GM23338 (cell line): ENCODE measurements at regions not wholly inside any gene's neighbourhood (a gene's known extent, or its start where the extent isn't known, plus 50 kb on each side); places are given as distances from the start of the nearest gene placed in this dataset.

Experiments
- ATAC-seq: fragments of 200-7000 bp; cut with Tn5 transposase; 3 replicates; pipeline ENCODE4 v1.9.1; 2020
- DNase-seq: peaks from one replicate; pipeline ENCODE4 v3.0.0-alpha.2; 2015; ENCODE audit warnings: low spot score
- H2AFZ ChIP-seq: fragments of 200-600 bp; sonication (generic); 2 replicates; pipeline ENCODE4 v1.8.0; 2016; ENCODE audit warnings: antibody characterized with exemption, mild to moderate bottlenecking, moderate library complexity
- H3F3A ChIP-seq: fragments of 200-600 bp; sonication (generic); replicated peaks from 2 replicates; pipeline ENCODE4 v1.8.0; 2017; ENCODE audit warnings: antibody characterized with exemption, mixed run types, low read depth
- H3K27ac ChIP-seq: fragments of 200-600 bp; sonication (generic); 2 replicates; pipeline ENCODE4 v1.6.1; 2016; ENCODE audit warnings: low read depth
- H3K27me3 ChIP-seq: fragments of 200-600 bp; sonication (generic); 2 replicates; pipeline ENCODE4 v1.8.0; 2016; ENCODE audit warnings: mild to moderate bottlenecking, mixed run types, moderate library complexity; ENCODE audit not compliant: insufficient read depth
- H3K36me3 ChIP-seq: fragments of 200-600 bp; sonication (generic); 2 replicates; pipeline ENCODE4 v1.8.0; 2016; ENCODE audit warnings: mild to moderate bottlenecking; ENCODE audit not compliant: insufficient read depth
- H3K4me1 ChIP-seq: fragments of 200-600 bp; sonication (generic); 2 replicates; pipeline ENCODE4 v1.8.0; 2016; ENCODE audit warnings: mild to moderate bottlenecking, moderate library complexity; ENCODE audit not compliant: insufficient read depth
- H3K4me2 ChIP-seq: fragments of 200-600 bp; sonication (generic); 2 replicates; pipeline ENCODE4 v1.7.1; 2017; ENCODE audit warnings: mixed run types
- H3K4me3 ChIP-seq: fragments of 200-600 bp; sonication (generic); 2 replicates; pipeline ENCODE4 v1.6.1; 2016; ENCODE audit warnings: mixed run types
- H3K79me2 ChIP-seq: fragments of 200-600 bp; sonication (generic); replicated peaks from 2 replicates; pipeline ENCODE4 v1.8.0; 2017; ENCODE audit warnings: mild to moderate bottlenecking; ENCODE audit not compliant: insufficient read depth
- H3K9me2 ChIP-seq: fragments of 200-600 bp; sonication (generic); 2 replicates; pipeline ENCODE4 v1.8.0; 2017; ENCODE audit not compliant: insufficient read depth
- H4K20me1 ChIP-seq: fragments of 200-600 bp; sonication (generic); replicated peaks from 2 replicates; pipeline ENCODE4 v1.8.0; 2017; ENCODE audit warnings: mild to moderate bottlenecking; ENCODE audit not compliant: insufficient read depth
- H3K27ac Mint-ChIP-seq: 2 replicates; pipeline ENCODE4 v1.8.0; 2020; ENCODE audit warnings: inconsistent platforms, mild to moderate bottlenecking, moderate library complexity, mixed read lengths
- H3K27me3 Mint-ChIP-seq: 3 replicates; pipeline ENCODE4 v1.8.0; 2022; ENCODE audit warnings: low read depth, mild to moderate bottlenecking, moderate library complexity, mixed read lengths, inconsistent platforms; ENCODE audit not compliant: insufficient read depth, poor library complexity
- H3K36me3 Mint-ChIP-seq: 3 replicates; pipeline ENCODE4 v1.8.0; 2021; ENCODE audit warnings: low read depth, mild to moderate bottlenecking, inconsistent platforms, moderate library complexity, mixed read lengths
- H3K4me1 Mint-ChIP-seq: 3 replicates; pipeline ENCODE4 v1.8.0; 2020; ENCODE audit warnings: mild to moderate bottlenecking, inconsistent platforms, mixed read lengths
- H3K4me3 Mint-ChIP-seq: 3 replicates; pipeline ENCODE4 v1.8.0; 2021; ENCODE audit warnings: moderate library complexity, mild to moderate bottlenecking, inconsistent platforms, mixed read lengths
- H3K9me3 Mint-ChIP-seq: 3 replicates; pipeline ENCODE4 v1.8.0; 2020; ENCODE audit warnings: moderate library complexity, mild to moderate bottlenecking, inconsistent platforms, mixed read lengths
- CREB1 ChIP-seq: fragments of 250-450 bp; sonication (Bioruptor Pico); IDR thresholded peaks from 2 replicates; pipeline ENCODE4 v1.5.0; 2020; ENCODE audit warnings: low read depth, mild to moderate bottlenecking, moderate library complexity
- EZH2 ChIP-seq: fragments of 200-600 bp; sonication (generic); IDR thresholded peaks from one replicate; pipeline ENCODE4 v1.8.0; 2017; ENCODE audit warnings: antibody characterized with exemption, mild to moderate bottlenecking, low read depth; ENCODE audit not compliant: unreplicated experiment
- EZH2phosphoT487 ChIP-seq: fragments of 200-600 bp; sonication (generic); IDR thresholded peaks from one replicate; pipeline ENCODE4 v1.8.1; 2018; ENCODE audit warnings: antibody characterized with exemption; ENCODE audit not compliant: unreplicated experiment
- JUNB ChIP-seq: IDR thresholded peaks from one replicate; pipeline ENCODE4 v1.6.1; 2016; ENCODE audit warnings: antibody characterized with exemption; ENCODE audit not compliant: unreplicated experiment
- NANOG ChIP-seq: IDR thresholded peaks from 2 replicates; pipeline ENCODE4 v1.6.1; 2016; ENCODE audit warnings: antibody characterized with exemption, borderline replicate concordance
- POLR2AphosphoS5 ChIP-seq: IDR thresholded peaks from 2 replicates; pipeline ENCODE4 v1.6.1; 2016; ENCODE audit warnings: antibody characterized with exemption, low read depth
- STAT1 ChIP-seq: IDR thresholded peaks from one replicate; pipeline ENCODE4 v1.6.1; 2016; ENCODE audit warnings: antibody characterized with exemption; ENCODE audit not compliant: unreplicated experiment
- ZNF114 ChIP-seq: fragments of 250-450 bp; sonication (Bioruptor Pico); IDR thresholded peaks from 2 replicates; pipeline ENCODE4 v1.5.0; 2020; ENCODE audit warnings: mild to moderate bottlenecking, moderate library complexity
- ZNF331 ChIP-seq: fragments of 250-450 bp; sonication (Bioruptor Pico); IDR thresholded peaks from 2 replicates; pipeline ENCODE4 v1.5.0; 2020; ENCODE audit warnings: low read depth, mild to moderate bottlenecking, moderate library complexity
- TF ChIP-seq, protein P1 (sequence below): IDR thresholded peaks from 2 replicates; pipeline ENCODE4 v1.6.1; 2016; ENCODE audit warnings: antibody characterized with exemption
- TF ChIP-seq, protein P2 (sequence below): IDR thresholded peaks from one replicate; pipeline ENCODE4 v1.6.1; 2018; ENCODE audit warnings: antibody characterized with exemption; ENCODE audit not compliant: unreplicated experiment
- TF ChIP-seq, protein P3 (sequence below), 2 experiments: fragments of 200-600 bp in 1 of 2; sonication (generic) in 1 of 2; conservative IDR thresholded peaks; 2 replicates each; pipeline versions ENCODE4 v1.5.1 to v1.6.1; 2016 to 2017; ENCODE audit warnings: antibody characterized with exemption in 2 of 2, low read depth in 2 of 2, mild to moderate bottlenecking in 2 of 2, moderate library complexity in 1 of 2
- TF ChIP-seq, protein P4 (sequence below): fragments of 250-450 bp; sonication (Bioruptor Pico); IDR thresholded peaks from 2 replicates; pipeline ENCODE4 v1.5.0; 2020; ENCODE audit warnings: mild to moderate bottlenecking, moderate library complexity

DNA sequence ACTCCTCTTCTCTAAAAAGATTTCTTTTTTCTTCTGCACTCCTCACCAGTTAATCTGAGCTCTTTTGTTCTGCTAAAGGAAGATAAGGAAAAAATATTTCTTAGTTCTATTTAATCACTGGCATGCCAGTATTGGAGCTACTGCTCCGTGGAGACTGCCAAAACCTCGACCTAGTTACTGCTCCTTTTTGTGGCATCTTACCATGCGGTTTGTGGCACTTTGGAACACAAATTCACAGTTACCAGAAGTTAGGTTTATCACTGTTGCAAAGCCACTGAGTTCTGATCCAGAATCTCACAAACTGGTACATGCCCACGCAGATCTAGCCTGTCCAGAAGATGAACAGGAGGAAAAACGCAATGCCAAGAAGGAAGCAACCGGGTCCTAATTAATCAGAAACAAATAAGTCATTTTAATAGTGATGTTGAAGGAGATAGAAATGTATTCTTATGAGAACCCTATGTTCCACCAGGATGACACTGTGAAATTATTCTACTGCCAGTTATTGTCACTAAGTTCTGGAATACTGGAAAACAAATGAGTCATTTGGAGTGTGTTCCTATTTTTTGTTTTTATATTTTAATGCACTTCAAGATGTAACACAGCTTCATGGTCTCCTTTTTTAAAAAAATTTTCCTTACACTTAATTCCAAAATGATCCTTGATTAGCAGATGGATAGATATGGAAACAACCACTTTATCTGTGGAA is 106.7 kb upstream of the GK2 start:
- Mint-ChIP-seq H3K36me3 (no peaks in the 10 kb centered on the region), H3K4me1 (no peaks in the 10 kb centered on the region), H3K27ac (no peak overlapping the region), H3K9me3 (peaks cover 2% of the 10 kb centered on the region; the same call in 1 of the 3 replicates), H3K27me3 (no peaks in the 10 kb centered on the region), H3K4me3 (no peak overlapping the region)
- Histone ChIP-seq H3K4me1 (no peaks in the 10 kb centered on the region), H3K4me2 (no peak overlapping the region), H3K27ac (no peak overlapping the region), H3K4me3 (no peak overlapping the region), H3F3A (no peaks in the 10 kb centered on the region), H2AFZ (no peak overlapping the region), H3K27me3 (no peaks in the 10 kb centered on the region), H3K9me2 (no peaks in the 10 kb centered on the region; the same call in 1 of the 2 replicates), H4K20me1 (no peaks in the 10 kb centered on the region), H3K36me3 (no peaks in the 10 kb centered on the region), H3K79me2 (no peaks in the 10 kb centered on the region)
- DNase-seq (no peak), ATAC-seq (no peak)
- no peak for TF ChIP-seq STAT1
- TF ChIP-seq, protein P1, sequence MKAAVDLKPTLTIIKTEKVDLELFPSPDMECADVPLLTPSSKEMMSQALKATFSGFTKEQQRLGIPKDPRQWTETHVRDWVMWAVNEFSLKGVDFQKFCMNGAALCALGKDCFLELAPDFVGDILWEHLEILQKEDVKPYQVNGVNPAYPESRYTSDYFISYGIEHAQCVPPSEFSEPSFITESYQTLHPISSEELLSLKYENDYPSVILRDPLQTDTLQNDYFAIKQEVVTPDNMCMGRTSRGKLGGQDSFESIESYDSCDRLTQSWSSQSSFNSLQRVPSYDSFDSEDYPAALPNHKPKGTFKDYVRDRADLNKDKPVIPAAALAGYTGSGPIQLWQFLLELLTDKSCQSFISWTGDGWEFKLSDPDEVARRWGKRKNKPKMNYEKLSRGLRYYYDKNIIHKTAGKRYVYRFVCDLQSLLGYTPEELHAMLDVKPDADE = no peak
- TF ChIP-seq CREB1 (CRISPR knock-in tag) = no peak
- TF ChIP-seq JUNB = no peak
- TF ChIP-seq NANOG = no peak
- no peak for TF ChIP-seq ZNF331 (CRISPR knock-in tag)
- TF ChIP-seq EZH2phosphoT487 = no peak
- no peak for TF ChIP-seq EZH2
- TF ChIP-seq, protein P2, sequence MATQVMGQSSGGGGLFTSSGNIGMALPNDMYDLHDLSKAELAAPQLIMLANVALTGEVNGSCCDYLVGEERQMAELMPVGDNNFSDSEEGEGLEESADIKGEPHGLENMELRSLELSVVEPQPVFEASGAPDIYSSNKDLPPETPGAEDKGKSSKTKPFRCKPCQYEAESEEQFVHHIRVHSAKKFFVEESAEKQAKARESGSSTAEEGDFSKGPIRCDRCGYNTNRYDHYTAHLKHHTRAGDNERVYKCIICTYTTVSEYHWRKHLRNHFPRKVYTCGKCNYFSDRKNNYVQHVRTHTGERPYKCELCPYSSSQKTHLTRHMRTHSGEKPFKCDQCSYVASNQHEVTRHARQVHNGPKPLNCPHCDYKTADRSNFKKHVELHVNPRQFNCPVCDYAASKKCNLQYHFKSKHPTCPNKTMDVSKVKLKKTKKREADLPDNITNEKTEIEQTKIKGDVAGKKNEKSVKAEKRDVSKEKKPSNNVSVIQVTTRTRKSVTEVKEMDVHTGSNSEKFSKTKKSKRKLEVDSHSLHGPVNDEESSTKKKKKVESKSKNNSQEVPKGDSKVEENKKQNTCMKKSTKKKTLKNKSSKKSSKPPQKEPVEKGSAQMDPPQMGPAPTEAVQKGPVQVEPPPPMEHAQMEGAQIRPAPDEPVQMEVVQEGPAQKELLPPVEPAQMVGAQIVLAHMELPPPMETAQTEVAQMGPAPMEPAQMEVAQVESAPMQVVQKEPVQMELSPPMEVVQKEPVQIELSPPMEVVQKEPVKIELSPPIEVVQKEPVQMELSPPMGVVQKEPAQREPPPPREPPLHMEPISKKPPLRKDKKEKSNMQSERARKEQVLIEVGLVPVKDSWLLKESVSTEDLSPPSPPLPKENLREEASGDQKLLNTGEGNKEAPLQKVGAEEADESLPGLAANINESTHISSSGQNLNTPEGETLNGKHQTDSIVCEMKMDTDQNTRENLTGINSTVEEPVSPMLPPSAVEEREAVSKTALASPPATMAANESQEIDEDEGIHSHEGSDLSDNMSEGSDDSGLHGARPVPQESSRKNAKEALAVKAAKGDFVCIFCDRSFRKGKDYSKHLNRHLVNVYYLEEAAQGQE = no peak
- TF ChIP-seq POLR2AphosphoS5 = no peak
- TF ChIP-seq, protein P3, sequence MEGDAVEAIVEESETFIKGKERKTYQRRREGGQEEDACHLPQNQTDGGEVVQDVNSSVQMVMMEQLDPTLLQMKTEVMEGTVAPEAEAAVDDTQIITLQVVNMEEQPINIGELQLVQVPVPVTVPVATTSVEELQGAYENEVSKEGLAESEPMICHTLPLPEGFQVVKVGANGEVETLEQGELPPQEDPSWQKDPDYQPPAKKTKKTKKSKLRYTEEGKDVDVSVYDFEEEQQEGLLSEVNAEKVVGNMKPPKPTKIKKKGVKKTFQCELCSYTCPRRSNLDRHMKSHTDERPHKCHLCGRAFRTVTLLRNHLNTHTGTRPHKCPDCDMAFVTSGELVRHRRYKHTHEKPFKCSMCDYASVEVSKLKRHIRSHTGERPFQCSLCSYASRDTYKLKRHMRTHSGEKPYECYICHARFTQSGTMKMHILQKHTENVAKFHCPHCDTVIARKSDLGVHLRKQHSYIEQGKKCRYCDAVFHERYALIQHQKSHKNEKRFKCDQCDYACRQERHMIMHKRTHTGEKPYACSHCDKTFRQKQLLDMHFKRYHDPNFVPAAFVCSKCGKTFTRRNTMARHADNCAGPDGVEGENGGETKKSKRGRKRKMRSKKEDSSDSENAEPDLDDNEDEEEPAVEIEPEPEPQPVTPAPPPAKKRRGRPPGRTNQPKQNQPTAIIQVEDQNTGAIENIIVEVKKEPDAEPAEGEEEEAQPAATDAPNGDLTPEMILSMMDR (conservative IDR thresholded peaks at IDR 0.05; ENCODE audit: low read depth in 2 of 2) = no peak
- TF ChIP-seq, protein P4, sequence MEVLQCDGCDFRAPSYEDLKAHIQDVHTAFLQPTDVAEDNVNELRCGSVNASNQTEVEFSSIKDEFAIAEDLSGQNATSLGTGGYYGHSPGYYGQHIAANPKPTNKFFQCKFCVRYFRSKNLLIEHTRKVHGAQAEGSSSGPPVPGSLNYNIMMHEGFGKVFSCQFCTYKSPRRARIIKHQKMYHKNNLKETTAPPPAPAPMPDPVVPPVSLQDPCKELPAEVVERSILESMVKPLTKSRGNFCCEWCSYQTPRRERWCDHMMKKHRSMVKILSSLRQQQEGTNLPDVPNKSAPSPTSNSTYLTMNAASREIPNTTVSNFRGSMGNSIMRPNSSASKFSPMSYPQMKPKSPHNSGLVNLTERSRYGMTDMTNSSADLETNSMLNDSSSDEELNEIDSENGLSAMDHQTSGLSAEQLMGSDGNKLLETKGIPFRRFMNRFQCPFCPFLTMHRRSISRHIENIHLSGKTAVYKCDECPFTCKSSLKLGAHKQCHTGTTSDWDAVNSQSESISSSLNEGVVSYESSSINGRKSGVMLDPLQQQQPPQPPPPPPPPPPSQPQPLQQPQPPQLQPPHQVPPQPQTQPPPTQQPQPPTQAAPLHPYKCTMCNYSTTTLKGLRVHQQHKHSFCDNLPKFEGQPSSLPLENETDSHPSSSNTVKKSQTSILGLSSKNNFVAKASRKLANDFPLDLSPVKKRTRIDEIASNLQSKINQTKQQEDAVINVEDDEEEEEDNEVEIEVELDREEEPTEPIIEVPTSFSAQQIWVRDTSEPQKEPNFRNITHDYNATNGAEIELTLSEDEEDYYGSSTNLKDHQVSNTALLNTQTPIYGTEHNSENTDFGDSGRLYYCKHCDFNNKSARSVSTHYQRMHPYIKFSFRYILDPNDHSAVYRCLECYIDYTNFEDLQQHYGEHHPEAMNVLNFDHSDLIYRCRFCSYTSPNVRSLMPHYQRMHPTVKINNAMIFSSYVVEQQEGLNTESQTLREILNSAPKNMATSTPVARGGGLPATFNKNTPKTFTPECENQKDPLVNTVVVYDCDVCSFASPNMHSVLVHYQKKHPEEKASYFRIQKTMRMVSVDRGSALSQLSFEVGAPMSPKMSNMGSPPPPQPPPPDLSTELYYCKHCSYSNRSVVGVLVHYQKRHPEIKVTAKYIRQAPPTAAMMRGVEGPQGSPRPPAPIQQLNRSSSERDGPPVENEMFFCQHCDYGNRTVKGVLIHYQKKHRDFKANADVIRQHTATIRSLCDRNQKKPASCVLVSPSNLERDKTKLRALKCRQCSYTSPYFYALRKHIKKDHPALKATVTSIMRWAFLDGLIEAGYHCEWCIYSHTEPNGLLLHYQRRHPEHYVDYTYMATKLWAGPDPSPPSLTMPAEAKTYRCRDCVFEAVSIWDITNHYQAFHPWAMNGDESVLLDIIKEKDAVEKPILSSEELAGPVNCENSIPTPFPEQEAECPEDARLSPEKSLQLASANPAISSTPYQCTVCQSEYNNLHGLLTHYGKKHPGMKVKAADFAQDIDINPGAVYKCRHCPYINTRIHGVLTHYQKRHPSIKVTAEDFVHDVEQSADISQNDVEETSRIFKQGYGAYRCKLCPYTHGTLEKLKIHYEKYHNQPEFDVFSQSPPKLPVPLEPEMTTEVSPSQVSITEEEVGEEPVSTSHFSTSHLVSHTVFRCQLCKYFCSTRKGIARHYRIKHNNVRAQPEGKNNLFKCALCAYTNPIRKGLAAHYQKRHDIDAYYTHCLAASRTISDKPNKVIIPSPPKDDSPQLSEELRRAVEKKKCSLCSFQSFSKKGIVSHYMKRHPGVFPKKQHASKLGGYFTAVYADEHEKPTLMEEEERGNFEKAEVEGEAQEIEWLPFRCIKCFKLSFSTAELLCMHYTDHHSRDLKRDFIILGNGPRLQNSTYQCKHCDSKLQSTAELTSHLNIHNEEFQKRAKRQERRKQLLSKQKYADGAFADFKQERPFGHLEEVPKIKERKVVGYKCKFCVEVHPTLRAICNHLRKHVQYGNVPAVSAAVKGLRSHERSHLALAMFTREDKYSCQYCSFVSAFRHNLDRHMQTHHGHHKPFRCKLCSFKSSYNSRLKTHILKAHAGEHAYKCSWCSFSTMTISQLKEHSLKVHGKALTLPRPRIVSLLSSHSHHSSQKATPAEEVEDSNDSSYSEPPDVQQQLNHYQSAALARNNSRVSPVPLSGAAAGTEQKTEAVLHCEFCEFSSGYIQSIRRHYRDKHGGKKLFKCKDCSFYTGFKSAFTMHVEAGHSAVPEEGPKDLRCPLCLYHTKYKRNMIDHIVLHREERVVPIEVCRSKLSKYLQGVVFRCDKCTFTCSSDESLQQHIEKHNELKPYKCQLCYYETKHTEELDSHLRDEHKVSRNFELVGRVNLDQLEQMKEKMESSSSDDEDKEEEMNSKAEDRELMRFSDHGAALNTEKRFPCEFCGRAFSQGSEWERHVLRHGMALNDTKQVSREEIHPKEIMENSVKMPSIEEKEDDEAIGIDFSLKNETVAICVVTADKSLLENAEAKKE (CRISPR knock-in tag) = no peak
- TF ChIP-seq ZNF114 (CRISPR knock-in tag) = no peak
